GM19023 (cell line): ENCODE measurements at regions not wholly inside any gene's neighbourhood (a gene's known extent, or its start where the extent isn't known, plus 50 kb on each side); places are given as distances from the start of the nearest gene placed in this dataset.
A peak's percentile ranks its signal among the peaks of the same experiment; 100 is the strongest.
"Not testable (repeated sequence)": the region's sequence is repeated elsewhere in the genome, so short reads cannot be mapped to it uniquely, and the experiment has no call there.

ENCODE experiments used
- ATAC-seq: cut with Tn5 transposase; IDR thresholded peaks from one replicate; pipeline ENCODE4 v1.9.1; 2021; ENCODE audit warnings: mild to moderate bottlenecking, moderate library complexity; ENCODE audit not compliant: unreplicated experiment

- ATAC-seq = no peak
Measured at GRCh38 chr1:198966519-198966918, 327.7 kb downstream of the PTPRC start.

GRCh38 chr1:198967566-198967965 is 328.7 kb downstream of the PTPRC start:
- ATAC-seq = no peak

- no peak for ATAC-seq
Measured at GRCh38 chr1:198968866-198969265, 330.0 kb downstream of the PTPRC start.

- ATAC-seq = no peak
Measured at GRCh38 chr1:198969981-198970380, 331.1 kb downstream of the PTPRC start.

GRCh38 chr1:198970916-198971315 is 332.1 kb downstream of the PTPRC start:
- ATAC-seq = no peak

- no peak for ATAC-seq
Measured at GRCh38 chr1:198977909-198978308, 339.1 kb downstream of the PTPRC start.

- no peak for ATAC-seq
Measured at GRCh38 chr1:198978523-198978922, 339.7 kb downstream of the PTPRC start.

GRCh38 chr1:198986036-198986435 is 347.2 kb downstream of the PTPRC start:
- no peak for ATAC-seq

- ATAC-seq = no peak
Measured at GRCh38 chr1:198986442-198986841, 347.6 kb downstream of the PTPRC start.

GRCh38 chr1:199002661-199003060 is 363.8 kb downstream of the PTPRC start:
- ATAC-seq = no peak

GRCh38 chr1:199007423-199007822 is 368.6 kb downstream of the PTPRC start:
- no peak for ATAC-seq

- ATAC-seq = peak; percentile 60
Measured at GRCh38 chr1:199009447-199009846, 370.6 kb downstream of the PTPRC start.

- ATAC-seq = no peak
Measured at GRCh38 chr1:199010492-199010891, 371.7 kb downstream of the PTPRC start.

GRCh38 chr1:199010933-199011332 is 372.1 kb downstream of the PTPRC start:
- ATAC-seq = no peak

GRCh38 chr1:199015799-199016198 is 377.0 kb downstream of the PTPRC start:
- no peak for ATAC-seq

- no peak for ATAC-seq
Measured at GRCh38 chr1:199018471-199019135, 379.8 kb downstream of the PTPRC start.

GRCh38 chr1:199020051-199020450 is 381.2 kb downstream of the PTPRC start:
- ATAC-seq = no peak

- no peak for ATAC-seq
Measured at GRCh38 chr1:199020904-199021303, 382.1 kb downstream of the PTPRC start.

- no peak for ATAC-seq
Measured at GRCh38 chr1:199029401-199029800, 390.6 kb downstream of the PTPRC start.

- no peak for ATAC-seq
Measured at GRCh38 chr1:199029855-199030254, 391.0 kb downstream of the PTPRC start.

GRCh38 chr1:199030541-199030940 is 391.7 kb downstream of the PTPRC start:
- ATAC-seq = not testable (repeated sequence)

- not testable (repeated sequence) for ATAC-seq
Measured at GRCh38 chr1:199031170-199031569, 392.3 kb downstream of the PTPRC start.

GRCh38 chr1:199032479-199032878 is 393.6 kb downstream of the PTPRC start:
- not testable (repeated sequence) for ATAC-seq
